ENCODE measurements at regions not wholly inside any gene's neighbourhood (a gene's known extent, or its start where the extent isn't known, plus 50 kb on each side); places are given as distances from the start of the nearest gene placed in this dataset.

DNA sequence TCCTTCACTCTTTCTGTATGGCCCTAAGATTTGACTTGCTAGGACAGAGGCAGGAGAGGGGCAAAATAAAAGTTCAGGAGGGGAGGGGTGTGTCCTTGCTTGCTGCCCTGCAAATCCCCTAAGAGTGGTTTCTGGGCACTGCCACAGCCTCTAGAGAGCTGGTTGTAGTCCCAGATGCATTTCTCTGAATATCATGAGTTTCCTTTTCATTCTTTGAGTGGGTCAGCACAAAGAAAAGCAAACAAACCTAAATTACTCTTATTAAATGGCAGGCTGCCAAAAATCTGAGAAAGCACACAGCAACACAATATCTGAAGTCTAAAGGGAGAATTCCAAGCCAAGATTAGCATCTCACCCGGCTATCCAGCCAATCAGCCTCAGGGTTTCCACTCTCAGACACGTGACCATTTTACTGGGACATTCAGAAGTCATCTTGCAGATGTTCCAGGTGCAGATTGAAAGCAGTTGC is 919.3 kb downstream of the TUSC7 start:
- TF ChIP-seq, protein P1, sequence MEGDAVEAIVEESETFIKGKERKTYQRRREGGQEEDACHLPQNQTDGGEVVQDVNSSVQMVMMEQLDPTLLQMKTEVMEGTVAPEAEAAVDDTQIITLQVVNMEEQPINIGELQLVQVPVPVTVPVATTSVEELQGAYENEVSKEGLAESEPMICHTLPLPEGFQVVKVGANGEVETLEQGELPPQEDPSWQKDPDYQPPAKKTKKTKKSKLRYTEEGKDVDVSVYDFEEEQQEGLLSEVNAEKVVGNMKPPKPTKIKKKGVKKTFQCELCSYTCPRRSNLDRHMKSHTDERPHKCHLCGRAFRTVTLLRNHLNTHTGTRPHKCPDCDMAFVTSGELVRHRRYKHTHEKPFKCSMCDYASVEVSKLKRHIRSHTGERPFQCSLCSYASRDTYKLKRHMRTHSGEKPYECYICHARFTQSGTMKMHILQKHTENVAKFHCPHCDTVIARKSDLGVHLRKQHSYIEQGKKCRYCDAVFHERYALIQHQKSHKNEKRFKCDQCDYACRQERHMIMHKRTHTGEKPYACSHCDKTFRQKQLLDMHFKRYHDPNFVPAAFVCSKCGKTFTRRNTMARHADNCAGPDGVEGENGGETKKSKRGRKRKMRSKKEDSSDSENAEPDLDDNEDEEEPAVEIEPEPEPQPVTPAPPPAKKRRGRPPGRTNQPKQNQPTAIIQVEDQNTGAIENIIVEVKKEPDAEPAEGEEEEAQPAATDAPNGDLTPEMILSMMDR (conservative IDR thresholded peaks at IDR 0.05; ENCODE audit: low read depth in 2 of 2): no peak
- TF ChIP-seq EZH2 (IDR thresholded peaks at IDR 0.05; ENCODE audit: low read depth, unreplicated experiment) (no peak), POLR2AphosphoS5 (IDR thresholded peaks at IDR 0.05; ENCODE audit: low read depth) (no peak), JUNB (IDR thresholded peaks at IDR 0.05; ENCODE audit: unreplicated experiment) (no peak), NANOG (IDR thresholded peaks at IDR 0.05; ENCODE audit: borderline replicate concordance) (no peak)

Measured in GM23338 (cell line).